ENCODE measurements at regions not wholly inside any gene's neighbourhood (a gene's known extent, or its start where the extent isn't known, plus 50 kb on each side); places are given as distances from the start of the nearest gene placed in this dataset.
"Not testable (repeated sequence)": the region's sequence is repeated elsewhere in the genome, so short reads cannot be mapped to it uniquely, and the experiment has no call there.

- H3K9me3 ChIP-seq (ENCODE audit: low read depth, low read length) = no peaks in the 10 kb centered on the region
- H3K36me3 ChIP-seq (ENCODE audit: insufficient read depth, low read length) = no peaks in the 10 kb centered on the region
- H3K9ac ChIP-seq (ENCODE audit: insufficient read length) = no peak overlapping the region
- no peak overlapping the region for H3K4me3 ChIP-seq
- H3K27ac ChIP-seq = no peak overlapping the region
- TF ChIP-seq POLR2AphosphoS5 (IDR thresholded peaks at IDR 0.05; ENCODE audit: borderline replicate concordance, low read depth, low read length) = no peak
- DNase-seq (ENCODE audit: low read depth, low spot score) = no peak
Observed at GRCh38 chrX:128807367-128807766, 715.9 kb downstream of the SMARCA1 start.

- no peak overlapping the region for H3K4me3 ChIP-seq
- no peak overlapping the region for H3K27ac ChIP-seq
- no peaks in the 10 kb centered on the region for H3K9me3 ChIP-seq (ENCODE audit: low read depth, low read length)
- TF ChIP-seq FOXP2 (optimal IDR thresholded peaks at IDR 0.05; ENCODE audit: control extremely low read depth, extremely low read length, insufficient read depth) (no peak), POLR2AphosphoS5 (IDR thresholded peaks at IDR 0.05; ENCODE audit: borderline replicate concordance, low read depth, low read length) (no peak), EZH2 (IDR thresholded peaks at IDR 0.05) (no peak)
- no peak overlapping the region for H3K9ac ChIP-seq (ENCODE audit: insufficient read length)
- DNase-seq (ENCODE audit: low read depth, low spot score) = no peak
- no peaks in the 10 kb centered on the region for H3K36me3 ChIP-seq (ENCODE audit: insufficient read depth, low read length)
Observed at GRCh38 chrX:128805236-128805635, 718.1 kb downstream of the SMARCA1 start.

DNA sequence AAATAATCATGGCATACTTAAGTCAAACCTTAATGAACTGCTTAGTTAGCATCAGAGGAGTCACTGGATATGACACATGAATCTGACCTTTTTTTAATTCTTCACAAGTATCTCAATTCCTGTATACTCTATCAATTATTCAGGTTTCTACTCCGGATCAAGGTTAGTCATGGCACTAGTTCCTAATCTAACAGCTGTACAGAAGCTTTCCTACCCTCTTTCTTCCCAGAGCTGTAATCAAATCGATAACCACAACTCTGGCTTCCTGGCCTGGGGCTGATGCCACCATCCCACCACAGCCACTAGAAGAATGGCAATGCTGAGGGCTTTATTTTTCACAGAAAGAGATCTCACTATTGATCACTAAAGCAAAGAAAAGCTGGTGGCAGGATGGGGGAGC lies 718.5 kb downstream of the SMARCA1 start:
- Histone ChIP-seq H3K4me3 (no peak overlapping the region), H3K36me3 (ENCODE audit: insufficient read depth, low read length) (no peaks in the 10 kb centered on the region), H3K9ac (ENCODE audit: insufficient read length) (no peak overlapping the region), H3K27ac (no peak overlapping the region), H3K9me3 (ENCODE audit: low read depth, low read length) (no peaks in the 10 kb centered on the region)
- TF ChIP-seq FOXP2 (optimal IDR thresholded peaks at IDR 0.05; ENCODE audit: control extremely low read depth, extremely low read length, insufficient read depth) = no peak
- TF ChIP-seq POLR2AphosphoS5 (IDR thresholded peaks at IDR 0.05; ENCODE audit: borderline replicate concordance, low read depth, low read length) = no peak
- TF ChIP-seq EZH2 (IDR thresholded peaks at IDR 0.05) = no peak
- DNase-seq (ENCODE audit: low read depth, low spot score) = no peak

DNA sequence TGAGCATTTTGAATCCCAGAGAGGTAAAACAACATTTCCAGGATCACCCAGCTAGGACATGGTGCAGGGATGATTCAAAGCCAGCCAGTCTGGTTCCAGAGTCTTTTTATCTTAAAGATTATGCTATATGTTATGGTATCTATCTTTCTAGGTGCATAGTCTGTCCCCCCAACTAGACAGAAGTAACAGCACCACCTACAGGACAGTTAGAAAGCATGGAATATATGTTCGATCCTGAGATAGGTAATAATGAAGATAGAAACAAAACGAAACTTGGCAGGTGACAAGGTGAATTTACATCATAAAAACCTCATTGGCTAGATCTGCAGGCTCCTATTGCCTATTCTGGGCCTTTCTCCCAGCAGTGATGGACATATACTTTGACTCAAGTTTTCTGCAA lies 723.2 kb downstream of the SMARCA1 start:
- H3K36me3 ChIP-seq (ENCODE audit: insufficient read depth, low read length) = no peaks in the 10 kb centered on the region
- no peak for DNase-seq (ENCODE audit: low read depth, low spot score)
- H3K4me3 ChIP-seq = no peak overlapping the region
- H3K27ac ChIP-seq = no peak overlapping the region
- H3K9ac ChIP-seq (ENCODE audit: insufficient read length) = no peak overlapping the region
- no peaks in the 10 kb centered on the region for H3K9me3 ChIP-seq (ENCODE audit: low read depth, low read length)
- TF ChIP-seq EZH2 (IDR thresholded peaks at IDR 0.05) = no peak
- no peak for TF ChIP-seq FOXP2 (optimal IDR thresholded peaks at IDR 0.05; ENCODE audit: control extremely low read depth, extremely low read length, insufficient read depth)
- TF ChIP-seq POLR2AphosphoS5 (IDR thresholded peaks at IDR 0.05; ENCODE audit: borderline replicate concordance, low read depth, low read length) = no peak

- not testable (repeated sequence) for DNase-seq (ENCODE audit: low read depth, low spot score)
Observed at GRCh38 chrX:128783139-128783538, 730.9 kb upstream of the ACTRT1 start.

GRCh38 chrX:128781506-128781905 lies 729.3 kb upstream of the ACTRT1 start:
- no peak for DNase-seq (ENCODE audit: low read depth, low spot score)
- no peak for TF ChIP-seq FOXP2 (optimal IDR thresholded peaks at IDR 0.05; ENCODE audit: control extremely low read depth, extremely low read length, insufficient read depth)
- no peak for TF ChIP-seq POLR2AphosphoS5 (IDR thresholded peaks at IDR 0.05; ENCODE audit: borderline replicate concordance, low read depth, low read length)
- TF ChIP-seq EZH2 (IDR thresholded peaks at IDR 0.05) = no peak
- H3K4me3 ChIP-seq = no peak overlapping the region
- H3K9me3 ChIP-seq (ENCODE audit: low read depth, low read length) = no peaks in the 10 kb centered on the region
- no peak overlapping the region for H3K27ac ChIP-seq
- H3K36me3 ChIP-seq (ENCODE audit: insufficient read depth, low read length) = no peaks in the 10 kb centered on the region
- H3K9ac ChIP-seq (ENCODE audit: insufficient read length) = no peak overlapping the region

More at GRCh38 chrX:128783139-128783538, 730.9 kb upstream of the ACTRT1 start:
- not testable (repeated sequence) for H3K4me3 ChIP-seq; H3K9ac ChIP-seq (ENCODE audit: insufficient read length); H3K27ac ChIP-seq; H3K9me3 ChIP-seq (ENCODE audit: low read depth, low read length); H3K36me3 ChIP-seq (ENCODE audit: insufficient read depth, low read length)

DNA sequence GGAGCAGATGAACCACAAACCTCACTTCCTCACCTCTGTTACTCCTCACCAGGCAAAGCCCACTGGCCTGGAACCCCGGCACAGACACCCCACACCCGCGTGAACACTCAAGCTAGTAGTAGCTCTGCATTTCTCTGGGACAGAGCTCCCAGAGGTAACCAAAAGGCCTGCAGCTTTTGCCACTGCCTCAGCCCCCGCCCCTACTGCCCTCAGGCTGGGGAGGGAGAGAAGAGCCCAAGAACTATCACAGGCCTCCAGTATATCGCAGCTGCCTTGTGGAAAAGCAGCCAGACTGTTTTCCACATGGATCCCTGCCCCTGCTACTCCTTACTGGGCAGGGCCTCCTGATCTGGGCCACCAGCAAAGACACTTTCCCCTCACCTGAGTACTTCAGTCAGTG lies 728.7 kb upstream of the ACTRT1 start:
- no peak for TF ChIP-seq EZH2 (IDR thresholded peaks at IDR 0.05)
- no peak for TF ChIP-seq FOXP2 (optimal IDR thresholded peaks at IDR 0.05; ENCODE audit: control extremely low read depth, extremely low read length, insufficient read depth)
- no peak for TF ChIP-seq POLR2AphosphoS5 (IDR thresholded peaks at IDR 0.05; ENCODE audit: borderline replicate concordance, low read depth, low read length)
- DNase-seq (ENCODE audit: low read depth, low spot score) = no peak
- no peaks in the 10 kb centered on the region for H3K9me3 ChIP-seq (ENCODE audit: low read depth, low read length)
- H3K27ac ChIP-seq = no peak overlapping the region
- H3K36me3 ChIP-seq (ENCODE audit: insufficient read depth, low read length) = no peaks in the 10 kb centered on the region
- no peak overlapping the region for H3K9ac ChIP-seq (ENCODE audit: insufficient read length)
- no peak overlapping the region for H3K4me3 ChIP-seq

GRCh38 chrX:128769495-128769894 lies 717.3 kb upstream of the ACTRT1 start:
- Histone ChIP-seq H3K9ac (ENCODE audit: insufficient read length) (no peak overlapping the region), H3K9me3 (ENCODE audit: low read depth, low read length) (no peaks in the 10 kb centered on the region), H3K27ac (no peak overlapping the region), H3K4me3 (no peak overlapping the region), H3K36me3 (ENCODE audit: insufficient read depth, low read length) (no peaks in the 10 kb centered on the region)
- TF ChIP-seq FOXP2 (optimal IDR thresholded peaks at IDR 0.05; ENCODE audit: control extremely low read depth, extremely low read length, insufficient read depth) (no peak), EZH2 (IDR thresholded peaks at IDR 0.05) (no peak), POLR2AphosphoS5 (IDR thresholded peaks at IDR 0.05; ENCODE audit: borderline replicate concordance, low read depth, low read length) (no peak)
- no peak for DNase-seq (ENCODE audit: low read depth, low spot score)

DNA sequence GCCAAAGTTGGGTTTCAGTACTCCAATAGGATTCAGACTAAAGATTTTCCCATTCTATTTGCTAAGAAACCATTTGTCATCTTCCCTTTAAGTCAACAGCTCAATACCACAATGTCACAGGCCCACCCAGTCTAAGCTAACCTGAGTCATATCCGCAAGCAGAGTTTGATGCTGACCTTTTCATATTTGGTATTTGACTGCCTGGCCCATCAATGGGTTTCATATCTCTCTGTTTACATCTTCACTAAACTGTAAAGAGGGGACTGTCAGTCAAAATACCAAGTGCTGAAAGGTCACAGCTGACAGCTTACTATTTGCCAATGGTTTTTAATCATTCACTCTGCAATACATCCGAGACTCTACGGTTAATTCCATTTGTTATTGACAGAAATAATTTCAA lies 707.5 kb upstream of the ACTRT1 start:
- peak overlapping the region; percentile 42; the same call in 1 of the 2 replicates for H3K4me3 ChIP-seq
- H3K27ac ChIP-seq = peak overlapping the region; percentile 95
- H3K9me3 ChIP-seq (ENCODE audit: low read depth, low read length) = no peaks in the 10 kb centered on the region
- H3K36me3 ChIP-seq (ENCODE audit: insufficient read depth, low read length) = no peaks in the 10 kb centered on the region
- no peak for DNase-seq (ENCODE audit: low read depth, low spot score)
- H3K9ac ChIP-seq (ENCODE audit: insufficient read length) = peak overlapping the region; percentile 25
- TF ChIP-seq FOXP2 (optimal IDR thresholded peaks at IDR 0.05; ENCODE audit: control extremely low read depth, extremely low read length, insufficient read depth) (no peak), POLR2AphosphoS5 (IDR thresholded peaks at IDR 0.05; ENCODE audit: borderline replicate concordance, low read depth, low read length) (0 out of 2 replicates have a peak, but pooled peaks have one; percentile 36)

Data from SK-N-MC (cell line).